ENCODE measurements at regions not wholly inside any gene's neighbourhood (a gene's known extent, or its start where the extent isn't known, plus 50 kb on each side); places are given as distances from the start of the nearest gene placed in this dataset.

DNA sequence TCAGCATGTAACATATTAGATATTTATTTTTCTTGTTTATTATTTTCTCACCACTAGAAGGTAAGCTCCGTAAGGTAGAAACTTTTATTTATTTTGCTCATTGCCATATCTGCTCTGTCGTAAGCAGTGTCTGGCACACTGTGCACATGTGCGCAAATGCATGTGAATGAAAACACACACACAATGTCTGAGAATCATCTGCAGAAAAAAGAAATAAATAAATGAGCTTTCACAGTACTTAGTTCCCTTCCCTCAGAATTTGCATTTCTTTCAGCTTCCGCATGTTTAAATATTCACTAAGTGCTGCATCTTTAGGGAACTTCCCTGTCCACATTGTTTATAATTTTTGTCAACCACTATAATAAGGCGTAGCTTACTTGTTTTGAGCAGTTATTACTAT, 963.0 kb upstream of the PABPC4L start:
- Mint-ChIP-seq H3K9me3 (peaks cover 0 to 4% of the 10 kb centered on the region in 2 donors), H3K4me1 (no peaks in the 10 kb centered on the region), H3K27me3 (no peaks in the 10 kb centered on the region), H3K27ac (no peak overlapping the region), H3K4me3 (no peak overlapping the region)
- ATAC-seq (no peak), DNase-seq (no peak)

DNA sequence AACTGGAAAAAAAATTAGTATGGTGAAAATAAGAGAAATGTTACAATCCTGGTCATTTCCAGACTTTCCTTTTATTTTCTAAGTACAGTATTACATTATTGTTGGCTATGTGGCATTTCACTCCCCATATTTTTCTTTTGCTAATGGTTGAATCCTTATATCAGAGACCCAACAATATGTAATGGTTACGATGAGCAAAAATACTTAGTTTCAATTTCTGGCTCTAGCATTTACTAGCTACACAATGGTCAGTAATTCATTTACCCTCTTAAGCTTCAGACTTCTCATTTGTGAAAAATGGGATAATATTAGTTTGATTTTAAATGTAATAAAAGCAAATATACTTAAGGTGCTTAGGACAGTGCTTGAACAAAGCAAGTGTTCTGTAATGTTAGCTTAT, 942.9 kb upstream of the PABPC4L start:
- Mint-ChIP-seq H3K4me3 (no peak overlapping the region), H3K4me1 (no peaks in the 10 kb centered on the region), H3K27ac (no peak overlapping the region), H3K27me3 (no peaks in the 10 kb centered on the region), H3K9me3 (peaks cover 8% of the 10 kb centered on the region in 2 donors)
- DNase-seq = no peak
- ATAC-seq = no peak

DNA sequence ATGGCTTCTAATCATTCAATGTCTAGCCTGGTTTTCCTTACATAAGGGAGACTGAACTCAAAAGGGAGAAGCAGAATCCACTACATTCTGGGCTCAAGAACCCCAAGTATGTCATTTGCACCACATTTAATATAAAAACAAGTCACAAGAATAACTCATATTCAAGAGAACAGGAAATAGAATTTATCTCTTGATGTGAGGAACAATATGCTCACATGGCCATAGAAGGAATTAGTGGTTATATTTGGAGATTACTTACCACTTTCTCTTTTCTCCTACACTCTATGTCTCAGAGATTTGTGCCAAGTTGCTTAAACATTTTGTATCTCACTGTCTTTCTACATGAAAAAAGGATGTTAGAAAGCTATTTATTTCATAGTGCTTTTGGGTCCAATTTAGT, 922.6 kb upstream of the PABPC4L start:
- no peak for DNase-seq
- no peak for ATAC-seq
- Mint-ChIP-seq H3K27me3 (no peaks in the 10 kb centered on the region), H3K27ac (no peak overlapping the region), H3K4me1 (no peaks in the 10 kb centered on the region), H3K9me3 (peaks cover 0 to 5% of the 10 kb centered on the region in 2 donors), H3K4me3 (no peak overlapping the region)

DNA sequence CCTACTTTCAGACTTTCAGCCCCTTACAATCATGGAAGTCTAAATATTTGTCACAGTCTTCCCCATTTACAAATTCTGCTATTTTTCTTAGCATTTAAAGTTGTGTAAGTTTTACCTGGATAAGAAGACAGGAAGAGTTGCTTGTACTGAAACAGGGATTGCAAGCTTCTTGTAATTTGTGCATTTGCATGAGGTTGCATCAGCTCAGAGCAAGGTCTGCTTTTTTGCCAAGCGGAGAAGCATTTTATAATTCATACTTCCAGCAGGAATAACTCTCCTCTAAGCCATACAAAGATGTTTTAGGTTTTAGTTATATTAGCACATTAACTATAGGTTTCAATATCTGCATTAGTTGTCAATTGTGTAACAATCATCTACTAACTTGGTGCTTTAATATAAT, 922.0 kb upstream of the PABPC4L start:
- DNase-seq (no peak), ATAC-seq (no peak)
- Mint-ChIP-seq H3K4me3 (no peak overlapping the region), H3K27me3 (no peaks in the 10 kb centered on the region), H3K27ac (no peak overlapping the region), H3K4me1 (no peaks in the 10 kb centered on the region), H3K9me3 (peaks cover 0 to 5% of the 10 kb centered on the region in 2 donors)

DNA sequence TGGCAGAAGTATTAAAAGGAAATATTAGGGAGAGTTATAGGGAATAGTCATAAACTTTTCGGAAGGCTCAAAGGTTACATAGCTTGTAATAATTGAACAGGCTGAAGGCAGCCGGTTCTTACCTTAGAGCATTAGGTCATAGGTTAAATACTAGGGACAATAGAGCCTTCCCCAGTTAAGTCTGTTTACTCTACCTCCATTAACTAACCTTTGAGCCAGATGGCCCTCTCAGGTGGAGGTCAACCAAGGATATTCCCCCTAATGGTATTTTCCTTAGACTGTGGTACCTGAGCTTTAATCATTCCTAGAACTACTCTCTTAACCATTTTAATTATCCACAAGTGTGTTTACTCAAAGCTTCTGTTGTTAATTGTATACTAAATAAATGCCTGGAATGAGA, 920.9 kb upstream of the PABPC4L start:
- no peak overlapping the region for H3K4me3 Mint-ChIP-seq
- H3K4me1 Mint-ChIP-seq = no peaks in the 10 kb centered on the region

DNA sequence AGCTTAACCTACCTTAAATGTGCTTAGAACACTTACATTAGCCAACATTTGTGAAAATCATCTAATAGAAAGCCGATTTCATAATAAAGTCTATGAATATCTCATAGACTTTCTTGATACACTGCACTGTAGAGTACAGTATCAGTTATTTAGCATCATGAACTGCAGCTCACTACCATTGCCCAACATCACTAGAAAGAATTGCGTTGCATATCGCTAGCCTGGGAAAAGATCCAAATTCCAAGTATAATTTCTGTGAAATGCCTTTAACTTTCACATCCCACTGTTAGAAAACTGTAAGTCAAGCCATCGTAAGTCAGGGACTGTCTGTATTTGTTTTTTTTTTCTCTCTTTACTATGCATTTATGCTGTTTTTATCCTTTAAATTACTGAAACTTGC, 918.6 kb upstream of the PABPC4L start:
- no peak for DNase-seq
- Mint-ChIP-seq H3K4me1 (no peaks in the 10 kb centered on the region), H3K27me3 (no peaks in the 10 kb centered on the region), H3K9me3 (peaks cover 0 to 5% of the 10 kb centered on the region in 2 donors), H3K4me3 (no peak overlapping the region), H3K27ac (no peak overlapping the region)
- ATAC-seq = no peak

More for the DNA sequence above, 920.9 kb upstream of the PABPC4L start:
- DNase-seq (no peak), ATAC-seq (no peak)
- H3K27ac Mint-ChIP-seq = no peak overlapping the region
- H3K9me3 Mint-ChIP-seq = no peaks in the 10 kb centered on the region
- H3K27me3 Mint-ChIP-seq = no peaks in the 10 kb centered on the region

DNA sequence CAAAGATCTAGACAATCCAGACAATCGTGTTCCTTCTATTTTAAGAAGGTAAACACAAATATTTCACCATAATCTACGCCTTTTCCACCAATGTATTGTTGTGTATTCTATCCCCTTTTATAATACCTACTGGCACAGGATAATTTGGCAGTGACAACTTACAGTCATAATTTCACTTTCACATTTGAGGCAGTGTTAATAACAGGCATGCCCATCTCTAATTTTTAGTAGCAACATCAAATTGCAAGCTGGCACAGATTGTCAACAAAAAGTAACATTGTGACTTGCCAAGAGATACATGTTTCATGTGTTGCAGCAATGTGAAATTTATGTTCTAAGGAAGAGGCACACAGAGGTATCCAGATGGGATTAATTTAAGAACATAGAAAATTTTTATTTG, 912.5 kb upstream of the PABPC4L start:
- H3K27ac Mint-ChIP-seq = no peak overlapping the region
- no peak for ATAC-seq
- no peaks in the 10 kb centered on the region for H3K27me3 Mint-ChIP-seq
- no peak for DNase-seq
- H3K9me3 Mint-ChIP-seq = peaks cover 10 to 15% of the 10 kb centered on the region in 2 donors
- no peaks in the 10 kb centered on the region for H3K4me1 Mint-ChIP-seq
- H3K4me3 Mint-ChIP-seq = no peak overlapping the region

DNA sequence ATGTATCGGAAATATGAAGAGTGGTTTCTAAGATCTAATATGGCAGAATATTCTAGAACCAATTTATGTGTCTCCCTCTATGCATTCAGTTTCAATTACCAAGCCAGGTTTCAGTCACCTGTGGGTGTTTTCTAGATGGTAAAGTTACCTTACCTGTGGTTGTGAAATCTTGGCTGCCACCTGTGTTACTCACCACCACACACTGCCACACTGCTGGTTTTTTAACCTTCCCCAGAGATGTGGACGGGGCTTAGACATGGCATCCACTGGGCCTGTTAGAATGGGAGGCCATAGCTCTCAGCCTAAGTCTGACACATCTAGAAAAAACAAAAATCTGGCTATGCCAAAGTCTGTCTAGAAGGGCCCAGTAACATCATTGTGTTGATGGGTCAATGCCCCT, 896.5 kb upstream of the PABPC4L start:
- no peak overlapping the region for H3K27ac Mint-ChIP-seq
- ATAC-seq (no peak), DNase-seq (no peak)
- peaks cover 0 to 7% of the 10 kb centered on the region in 2 donors for H3K9me3 Mint-ChIP-seq
- no peaks in the 10 kb centered on the region for H3K27me3 Mint-ChIP-seq
- H3K4me1 Mint-ChIP-seq = no peaks in the 10 kb centered on the region
- no peak overlapping the region for H3K4me3 Mint-ChIP-seq

DNA sequence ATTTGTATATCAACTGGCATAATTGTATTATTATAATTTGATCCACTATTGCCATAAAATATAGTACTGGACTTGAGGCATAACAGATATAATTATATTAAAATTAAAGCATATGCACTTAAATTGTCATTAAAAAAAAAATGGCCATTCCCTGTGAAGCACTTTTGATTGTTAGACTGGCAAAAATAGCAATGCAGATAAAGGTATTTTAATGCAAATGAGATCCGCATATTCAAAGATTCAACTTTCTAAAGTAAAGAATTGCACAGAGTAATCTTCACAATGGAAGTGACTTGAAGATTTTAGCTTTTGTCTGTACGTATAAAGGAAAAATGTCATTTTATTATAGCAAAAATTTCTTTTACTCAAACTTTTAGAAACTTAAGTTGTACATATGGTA, 871.8 kb upstream of the PABPC4L start:
- Mint-ChIP-seq H3K27ac (no peak overlapping the region), H3K4me3 (no peak overlapping the region), H3K9me3 (peaks cover 8 to 34% of the 10 kb centered on the region in 2 donors), H3K4me1 (no peaks in the 10 kb centered on the region), H3K27me3 (no peaks in the 10 kb centered on the region)
- DNase-seq (no peak), ATAC-seq (no peak)

DNA sequence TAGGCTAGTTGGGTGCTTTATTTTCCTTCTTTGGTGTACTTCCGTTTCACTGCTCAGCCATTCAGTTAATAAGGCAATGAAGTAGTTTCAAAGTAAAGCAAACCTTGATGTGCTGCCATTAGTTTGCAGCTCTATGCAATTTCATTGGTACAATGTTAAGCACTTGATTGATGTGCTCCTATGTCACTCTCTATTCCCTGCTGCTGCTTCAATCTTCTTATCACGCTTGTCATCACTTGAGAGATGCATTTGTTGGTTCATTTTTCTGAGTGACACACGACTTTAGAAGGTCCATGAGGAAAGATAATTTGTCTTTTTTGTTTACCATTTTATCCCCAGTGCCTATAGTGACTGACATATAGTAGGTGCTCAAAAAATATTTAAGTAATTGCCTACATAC, 871.0 kb upstream of the PABPC4L start:
- Mint-ChIP-seq H3K27ac (no peak overlapping the region), H3K4me1 (no peaks in the 10 kb centered on the region), H3K27me3 (no peaks in the 10 kb centered on the region), H3K4me3 (no peak overlapping the region), H3K9me3 (peaks cover 6 to 26% of the 10 kb centered on the region in 2 donors)
- ATAC-seq (no peak), DNase-seq (no peak)

DNA sequence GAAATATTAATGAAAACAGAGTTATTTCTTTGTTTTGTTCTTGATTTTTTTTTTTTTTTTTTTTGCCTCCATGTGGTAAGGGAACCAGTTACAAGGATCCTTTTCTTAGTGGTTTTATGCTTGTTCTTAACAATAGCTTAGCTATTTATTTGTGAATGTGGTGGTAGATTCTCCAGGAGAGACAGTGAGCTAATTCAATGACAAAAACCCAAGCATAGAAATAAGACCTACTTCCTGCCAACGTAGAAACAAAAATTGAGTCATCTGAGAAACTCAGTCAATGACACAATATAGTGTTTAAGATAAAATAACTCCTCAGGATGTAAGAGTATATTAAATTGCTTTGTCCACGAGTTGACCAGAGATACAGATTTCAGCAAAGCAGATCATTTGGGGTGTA, 863.8 kb upstream of the PABPC4L start:
- Mint-ChIP-seq H3K9me3 (peaks cover 10 to 11% of the 10 kb centered on the region in 2 donors), H3K4me3 (no peak overlapping the region), H3K4me1 (no peaks in the 10 kb centered on the region), H3K27me3 (no peaks in the 10 kb centered on the region), H3K27ac (no peak overlapping the region)
- no peak for ATAC-seq
- DNase-seq = no peak

DNA sequence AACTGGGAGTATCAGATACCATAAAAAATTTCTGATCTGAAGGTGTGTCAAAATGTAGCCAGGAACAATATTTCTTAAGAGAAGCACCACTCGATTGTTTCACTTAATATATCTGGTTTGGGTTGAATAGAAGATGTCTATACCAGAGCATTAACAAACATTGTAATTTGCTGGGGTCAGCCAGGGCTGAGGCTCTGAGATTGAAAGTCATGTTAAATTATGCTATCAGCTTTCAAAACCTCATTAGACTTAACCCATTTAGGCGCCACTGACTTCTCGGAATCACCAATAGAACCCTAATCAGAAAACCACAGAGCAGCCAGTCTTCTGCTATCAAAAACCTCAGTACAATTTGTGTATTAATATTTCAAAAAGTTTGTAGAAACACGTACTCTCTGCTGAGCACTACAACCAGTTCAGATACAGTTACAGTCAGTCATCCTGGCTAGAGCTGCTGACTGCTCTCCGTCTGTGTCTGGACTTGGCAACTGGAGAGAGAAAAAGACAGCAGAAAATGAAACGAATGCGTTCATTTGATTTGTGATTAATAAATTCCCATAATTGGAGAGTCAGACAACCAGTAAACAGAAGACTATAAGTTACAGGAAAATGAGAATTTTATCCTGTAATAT, 848.6 kb upstream of the PABPC4L start:
- no peak for DNase-seq
- no peaks in the 10 kb centered on the region for H3K4me1 Mint-ChIP-seq

DNA sequence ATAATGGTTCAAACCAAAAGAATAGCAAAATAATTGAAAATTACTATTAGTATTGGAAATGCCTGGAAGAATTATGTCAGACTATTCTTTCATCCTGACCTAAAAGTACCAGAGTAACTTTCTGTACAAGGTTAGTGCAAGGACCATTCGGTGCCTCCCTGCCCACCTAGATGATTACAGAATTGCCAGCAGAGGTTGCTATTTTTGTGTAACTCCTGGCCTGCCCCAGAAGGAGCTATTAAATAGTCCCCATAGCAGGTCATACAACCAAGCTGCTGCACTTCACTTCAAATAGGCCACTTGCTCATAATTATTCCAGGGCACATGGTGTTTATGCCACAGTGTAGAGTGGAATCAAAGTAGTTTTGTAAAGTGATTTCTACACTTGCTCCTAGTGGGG, 831.1 kb upstream of the PABPC4L start:
- H3K9me3 Mint-ChIP-seq = peaks cover under 1 to 7% of the 10 kb centered on the region in 2 donors
- no peak overlapping the region for H3K27ac Mint-ChIP-seq
- H3K27me3 Mint-ChIP-seq = no peaks in the 10 kb centered on the region
- H3K4me1 Mint-ChIP-seq = no peaks in the 10 kb centered on the region
- no peak overlapping the region for H3K4me3 Mint-ChIP-seq
- DNase-seq = no peak
- ATAC-seq = no peak

More for the DNA sequence above, 848.6 kb upstream of the PABPC4L start:
- no peak for ATAC-seq
- H3K27ac Mint-ChIP-seq = no peak overlapping the region
- H3K9me3 Mint-ChIP-seq = peaks cover 0 to 8% of the 10 kb centered on the region in 2 donors
- no peaks in the 10 kb centered on the region for H3K27me3 Mint-ChIP-seq
- no peak overlapping the region for H3K4me3 Mint-ChIP-seq

DNA sequence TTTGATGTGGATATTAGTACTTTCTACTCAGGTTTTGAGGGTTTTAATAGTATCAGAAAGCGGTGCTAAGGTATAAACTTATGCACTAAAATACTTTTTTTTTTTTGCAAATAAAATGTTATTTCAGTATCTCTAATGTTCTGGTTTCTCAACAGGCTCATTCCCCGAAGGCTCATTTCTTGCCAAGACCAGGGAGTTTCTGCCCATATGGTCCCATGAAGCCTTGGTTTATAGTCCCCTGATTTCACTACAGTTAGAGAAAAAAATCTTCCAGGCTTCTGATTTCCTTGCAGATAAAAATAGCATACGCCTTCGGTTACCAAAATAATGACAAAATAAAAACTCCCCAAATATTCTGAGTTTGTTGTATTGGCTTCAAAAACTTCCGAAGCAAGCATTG, 814.2 kb upstream of the PABPC4L start:
- no peak overlapping the region for H3K4me3 Mint-ChIP-seq
- DNase-seq (no peak), ATAC-seq (no peak)
- no peak overlapping the region for H3K27ac Mint-ChIP-seq
- H3K4me1 Mint-ChIP-seq = no peaks in the 10 kb centered on the region
- peaks cover under 1 to 16% of the 10 kb centered on the region in 2 donors for H3K9me3 Mint-ChIP-seq
- no peaks in the 10 kb centered on the region for H3K27me3 Mint-ChIP-seq

DNA sequence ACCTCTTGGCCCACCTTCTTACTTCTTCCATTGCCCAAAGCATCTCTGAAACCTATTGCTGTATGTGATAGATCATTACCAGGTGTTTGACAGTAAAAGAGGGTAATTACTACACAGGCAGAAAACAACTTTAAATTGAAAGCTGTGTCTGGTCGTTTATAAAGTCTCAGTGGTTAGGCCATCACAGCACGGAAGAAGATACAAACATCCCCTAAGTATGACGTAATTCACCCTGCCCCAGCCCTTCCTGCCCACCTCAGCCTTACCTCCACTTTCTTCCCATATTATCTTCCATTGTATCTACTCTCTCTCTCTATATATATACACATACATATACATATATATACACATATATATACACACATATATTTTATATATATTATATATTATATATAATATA, 805.8 kb upstream of the PABPC4L start:
- H3K4me1 Mint-ChIP-seq = no peaks in the 10 kb centered on the region
- no peak overlapping the region for H3K4me3 Mint-ChIP-seq
- H3K27me3 Mint-ChIP-seq = no peaks in the 10 kb centered on the region
- H3K9me3 Mint-ChIP-seq = no peaks in the 10 kb centered on the region
- DNase-seq (no peak), ATAC-seq (no peak)
- H3K27ac Mint-ChIP-seq = no peak overlapping the region

DNA sequence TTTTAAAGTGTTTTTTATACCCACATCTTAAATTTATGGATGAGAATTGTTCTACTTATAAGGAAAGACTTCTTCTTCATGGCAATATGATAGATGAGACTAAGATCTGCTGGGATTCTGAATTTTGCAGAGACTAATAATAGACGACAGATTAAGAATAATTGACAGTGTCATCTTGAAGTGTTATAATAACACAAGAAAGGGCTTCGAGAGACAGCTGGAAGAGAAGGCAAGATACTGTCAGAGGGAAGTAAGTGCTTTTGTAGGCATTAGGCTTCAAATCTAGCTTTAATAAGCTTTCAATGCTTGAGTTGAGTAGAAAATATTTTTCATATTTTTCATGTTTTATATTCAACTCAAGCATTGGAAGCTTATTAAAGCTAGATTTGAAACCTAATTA, 797.6 kb upstream of the PABPC4L start:
- DNase-seq (no peak), ATAC-seq (no peak)
- Mint-ChIP-seq H3K27me3 (no peaks in the 10 kb centered on the region), H3K4me3 (no peak overlapping the region), H3K9me3 (no peaks in the 10 kb centered on the region), H3K27ac (no peak overlapping the region), H3K4me1 (no peaks in the 10 kb centered on the region)

DNA sequence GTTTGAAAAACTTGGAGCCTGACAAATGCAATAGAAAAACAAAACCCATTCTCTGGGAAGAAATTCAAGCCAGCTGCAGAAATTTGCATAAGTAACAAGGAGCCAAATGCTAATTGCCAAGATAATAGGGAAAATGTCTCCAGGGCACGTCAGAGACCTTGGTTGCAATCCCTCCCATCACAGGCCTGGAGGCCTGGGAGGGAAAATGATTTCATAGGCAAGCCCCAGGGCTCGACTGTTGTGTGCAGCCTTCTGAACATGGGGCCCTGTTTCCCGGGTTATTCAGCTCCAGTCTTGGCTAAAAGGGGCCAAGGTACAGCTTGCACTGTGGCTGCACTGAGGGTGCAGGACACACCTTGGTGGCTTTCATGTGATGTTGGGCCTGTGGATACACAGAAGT, 760.4 kb upstream of the PABPC4L start:
- Mint-ChIP-seq H3K9me3 (peaks cover 7 to 9% of the 10 kb centered on the region in 2 donors), H3K4me3 (no peak overlapping the region), H3K27me3 (no peaks in the 10 kb centered on the region), H3K4me1 (no peaks in the 10 kb centered on the region), H3K27ac (no peak overlapping the region)
- ATAC-seq (no peak), DNase-seq (no peak)
